GM21360 (cell line): ENCODE measurements at regions not wholly inside any gene's neighbourhood (a gene's known extent, or its start where the extent isn't known, plus 50 kb on each side); places are given as distances from the start of the nearest gene placed in this dataset.
"Not testable (repeated sequence)": the region's sequence is repeated elsewhere in the genome, so short reads cannot be mapped to it uniquely, and the experiment has no call there.

Source experiments
- ATAC-seq: cut with Tn5 transposase; IDR thresholded peaks from one replicate; pipeline ENCODE4 v1.9.1; 2021; ENCODE audit warnings: mild to moderate bottlenecking, moderate library complexity; ENCODE audit not compliant: unreplicated experiment

GRCh38 chr3:40924559-40925141, 274.7 kb upstream of the CTNNB1 start:
- no peak for ATAC-seq

- ATAC-seq, result no peak
Measured at GRCh38 chr3:40925231-40925630, 274.1 kb upstream of the CTNNB1 start.

GRCh38 chr3:40930131-40930538, 269.2 kb upstream of the CTNNB1 start:
- ATAC-seq, result no peak

- no peak for ATAC-seq
Measured at GRCh38 chr3:40930756-40931155, 268.5 kb upstream of the CTNNB1 start.

GRCh38 chr3:40938591-40938990, 260.7 kb upstream of the CTNNB1 start:
- no peak for ATAC-seq

- no peak for ATAC-seq
Measured at GRCh38 chr3:40939030-40939740, 260.1 kb upstream of the CTNNB1 start.

GRCh38 chr3:40939741-40940130, 259.6 kb upstream of the CTNNB1 start:
- ATAC-seq, result no peak

GRCh38 chr3:40940651-40941050, 258.7 kb upstream of the CTNNB1 start:
- ATAC-seq, result no peak

GRCh38 chr3:40947022-40947421, 252.3 kb upstream of the CTNNB1 start:
- ATAC-seq, result not testable (repeated sequence)

GRCh38 chr3:40949347-40949746, 250.0 kb upstream of the CTNNB1 start:
- ATAC-seq, result not testable (repeated sequence)

GRCh38 chr3:40951636-40952035, 247.7 kb upstream of the CTNNB1 start:
- ATAC-seq, result no peak

- ATAC-seq, result no peak
Measured at GRCh38 chr3:40961104-40961857, 238.0 kb upstream of the CTNNB1 start.

GRCh38 chr3:40962721-40963120, 236.6 kb upstream of the CTNNB1 start:
- ATAC-seq, result no peak

GRCh38 chr3:40968666-40969065, 230.6 kb upstream of the CTNNB1 start:
- ATAC-seq, result no peak

- no peak for ATAC-seq
Measured at GRCh38 chr3:40969341-40969740, 230.0 kb upstream of the CTNNB1 start.

- ATAC-seq, result no peak
Measured at GRCh38 chr3:40969756-40970466, 229.4 kb upstream of the CTNNB1 start.

GRCh38 chr3:40971191-40972168, 227.8 kb upstream of the CTNNB1 start:
- peak; percentile 92 for ATAC-seq

GRCh38 chr3:40972350-40972749, 227.0 kb upstream of the CTNNB1 start:
- ATAC-seq, result no peak

GRCh38 chr3:40973141-40973540, 226.2 kb upstream of the CTNNB1 start:
- ATAC-seq, result no peak

- ATAC-seq, result no peak
Measured at GRCh38 chr3:40975711-40976121, 223.6 kb upstream of the CTNNB1 start.
